GM12878 (cell line): ENCODE measurements at regions not wholly inside any gene's neighbourhood (a gene's known extent, or its start where the extent isn't known, plus 50 kb on each side); places are given as distances from the start of the nearest gene placed in this dataset.

Experiments
- ATAC-seq: fragments of 200-7000 bp; cut with Tn5 transposase; 3 replicates; pipeline ENCODE4 v1.9.1; 2020; ENCODE audit warnings: mild to moderate bottlenecking, moderate library complexity
- BruUV-seq: library from RNA; stranded (reverse); fragments of 400-500 nt; replicated peaks from 2 replicates; lab custom pipeline; 2021; lab: Mats Ljungman, UMichigan
- CTCF ChIA-PET: fragments of 300-600 bp; sonication (Branson Sonifier 250); formaldehyde crosslinking; extraction: SDS; loops from one replicate; lab custom pipeline; 2021; ENCODE audit warnings: inconsistent platforms; lab: Yijun Ruan, JAX
- POLR2A ChIA-PET: fragments of 350-600 bp; formaldehyde crosslinking; extraction: SDS; loops from one replicate; lab custom pipeline; 2021; ENCODE audit warnings: inconsistent platforms; lab: Charles Lee
- RAD21 ChIA-PET: fragments of 300-600 bp; sonication (Branson Sonifier 250); formaldehyde crosslinking; loops from one replicate; lab custom pipeline; 2023; ENCODE audit warnings: antibody characterized with exemption; ENCODE audit not compliant: unreplicated experiment; lab: Charles Lee
- SMC1A ChIA-PET: fragments of 300-600 bp; sonication (Branson Sonifier 250); formaldehyde crosslinking; loops from one replicate; lab custom pipeline; 2023; ENCODE audit not compliant: unreplicated experiment, uncharacterized antibody; lab: Charles Lee
- DNase-seq: peaks from one replicate; pipeline ENCODE4 v3.0.0-alpha.2; 2011; ENCODE audit warnings: low read depth, low spot score
- FAIRE-seq: peaks from 3 replicates; lab custom pipeline; 2011; peaks lifted over from hg19 to GRCh38; lab: Jason Lieb, UNC
- H2AFZ ChIP-seq: 2 replicates; pipeline ENCODE4 v1.6.0; 2011; ENCODE audit warnings: low read depth, low read length, control low read depth; ENCODE audit not compliant: control insufficient read depth
- H3K27ac ChIP-seq: 2 replicates; pipeline ENCODE4 v1.5.1; 2011; ENCODE audit warnings: control low read depth; ENCODE audit not compliant: control insufficient read depth, insufficient read depth
- H3K27me3 ChIP-seq, 2 experiments: replicated peaks in 1 of 2; 2 replicates each; pipeline versions ENCODE4 v1.6.0 to v1.6.1; 2011; ENCODE audit warnings: low read length in 1 of 2; ENCODE audit not compliant: control insufficient read depth in 2 of 2, insufficient read depth in 2 of 2
- H3K36me3 ChIP-seq, 2 experiments: 2 replicates each; pipeline ENCODE4 v1.5.1; 2011; ENCODE audit warnings: low read length in 1 of 2; ENCODE audit not compliant: control insufficient read depth in 2 of 2, insufficient read depth in 2 of 2
- H3K4me1 ChIP-seq: 2 replicates; pipeline ENCODE4 v1.6.1; 2011; ENCODE audit warnings: mild to moderate bottlenecking, low read length, moderate library complexity, mixed read lengths; ENCODE audit not compliant: control insufficient read depth, insufficient read depth
- H3K4me2 ChIP-seq: 2 replicates; pipeline ENCODE4 v1.6.0; 2011; ENCODE audit warnings: control low read depth; ENCODE audit not compliant: control insufficient read depth, insufficient read depth
- H3K4me3 ChIP-seq: fragments of 200-600 bp; sonication (generic); 2 replicates; pipeline ENCODE4 v1.5.1; 2016
- H3K79me2 ChIP-seq: 2 replicates; pipeline ENCODE4 v1.6.0; 2011; ENCODE audit warnings: low read length; ENCODE audit not compliant: control insufficient read depth, insufficient read depth
- H3K9ac ChIP-seq: 2 replicates; pipeline ENCODE4 v1.8.0; 2011; ENCODE audit warnings: low read length, control low read depth, mixed read lengths; ENCODE audit not compliant: control insufficient read depth, insufficient read depth
- H3K9me3 ChIP-seq: replicated peaks from 3 replicates; pipeline ENCODE4 v1.5.1; 2011; ENCODE audit warnings: mild to moderate bottlenecking, low read length; ENCODE audit not compliant: control insufficient read depth, insufficient read depth
- H4K20me1 ChIP-seq: 2 replicates; pipeline ENCODE4 v1.6.0; 2011; ENCODE audit not compliant: control insufficient read depth, insufficient read depth
- JUND ChIP-seq: IDR thresholded peaks from 2 replicates; pipeline ENCODE4 v1.6.1; 2012; ENCODE audit warnings: low read depth, mild to moderate bottlenecking, low read length, improper control_type of control experiment, moderate library complexity
- WGBS: methylation state at CpG from one replicate; pipeline ENCODE4 v1.1.6; 2016; ENCODE audit warnings: low lambda C conversion rate; ENCODE audit not compliant: insufficient replicate concordance, insufficient coverage; ENCODE audit errors: missing lambda C conversion rate; 5-methylcytosine and 5-hydroxymethylcytosine counted together
- in situ Hi-C: fragments of 300-500 bp; cut with MboI; formaldehyde crosslinking; loops from 9 replicates; pipeline ENCODE4 v1.14.3; 2018; ENCODE audit warnings: mixed read lengths
- intact Hi-C: fragments of 100-400 bp; cut with micrococcal nuclease; formaldehyde crosslinking; loops from one replicate; pipeline ENCODE4 v1.14.2; 2022; ENCODE audit not compliant: unreplicated experiment
- TF ChIP-seq, protein P1 (sequence below): fragments of 450-650 bp; formaldehyde crosslinking; IDR thresholded peaks from 2 replicates; pipeline ENCODE4 v1.5.0; 2022; ENCODE audit warnings: mild to moderate bottlenecking, missing genetic modification characterization
- TF ChIP-seq, protein P2 (sequence below): fragments of 450-650 bp; IDR thresholded peaks from 2 replicates; pipeline ENCODE4 v1.6.1; 2018; ENCODE audit warnings: mild to moderate bottlenecking, low read depth, moderate library complexity; ENCODE audit not compliant: partially characterized antibody

DNA sequence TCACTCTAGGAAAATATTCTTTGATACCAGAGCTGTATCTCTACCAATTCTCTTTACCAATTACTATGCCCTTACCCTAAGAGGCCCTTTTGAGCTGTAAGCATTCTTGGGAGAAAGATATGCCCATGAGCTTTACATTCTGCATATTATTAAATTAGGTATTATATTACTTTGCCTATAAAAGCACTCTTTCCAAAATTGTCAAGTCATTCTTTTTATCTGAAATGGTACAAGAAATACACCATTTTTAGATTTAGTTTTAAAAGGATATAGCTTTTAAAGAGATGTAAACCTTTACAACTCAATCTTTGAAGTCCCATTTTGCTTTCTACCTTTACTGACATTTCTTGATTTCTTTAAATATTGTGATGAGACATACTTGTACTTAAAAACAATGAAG lies 343.5 kb downstream of the C12orf50 start (continued):
- TF ChIP-seq, protein P1, sequence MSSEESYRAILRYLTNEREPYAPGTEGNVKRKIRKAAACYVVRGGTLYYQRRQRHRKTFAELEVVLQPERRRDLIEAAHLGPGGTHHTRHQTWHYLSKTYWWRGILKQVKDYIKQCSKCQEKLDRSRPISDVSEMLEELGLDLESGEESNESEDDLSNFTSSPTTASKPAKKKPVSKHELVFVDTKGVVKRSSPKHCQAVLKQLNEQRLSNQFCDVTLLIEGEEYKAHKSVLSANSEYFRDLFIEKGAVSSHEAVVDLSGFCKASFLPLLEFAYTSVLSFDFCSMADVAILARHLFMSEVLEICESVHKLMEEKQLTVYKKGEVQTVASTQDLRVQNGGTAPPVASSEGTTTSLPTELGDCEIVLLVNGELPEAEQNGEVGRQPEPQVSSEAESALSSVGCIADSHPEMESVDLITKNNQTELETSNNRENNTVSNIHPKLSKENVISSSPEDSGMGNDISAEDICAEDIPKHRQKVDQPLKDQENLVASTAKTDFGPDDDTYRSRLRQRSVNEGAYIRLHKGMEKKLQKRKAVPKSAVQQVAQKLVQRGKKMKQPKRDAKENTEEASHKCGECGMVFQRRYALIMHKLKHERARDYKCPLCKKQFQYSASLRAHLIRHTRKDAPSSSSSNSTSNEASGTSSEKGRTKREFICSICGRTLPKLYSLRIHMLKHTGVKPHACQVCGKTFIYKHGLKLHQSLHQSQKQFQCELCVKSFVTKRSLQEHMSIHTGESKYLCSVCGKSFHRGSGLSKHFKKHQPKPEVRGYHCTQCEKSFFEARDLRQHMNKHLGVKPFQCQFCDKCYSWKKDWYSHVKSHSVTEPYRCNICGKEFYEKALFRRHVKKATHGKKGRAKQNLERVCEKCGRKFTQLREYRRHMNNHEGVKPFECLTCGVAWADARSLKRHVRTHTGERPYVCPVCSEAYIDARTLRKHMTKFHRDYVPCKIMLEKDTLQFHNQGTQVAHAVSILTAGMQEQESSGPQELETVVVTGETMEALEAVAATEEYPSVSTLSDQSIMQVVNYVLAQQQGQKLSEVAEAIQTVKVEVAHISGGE (CRISPR knock-in tag): no peak

DNA sequence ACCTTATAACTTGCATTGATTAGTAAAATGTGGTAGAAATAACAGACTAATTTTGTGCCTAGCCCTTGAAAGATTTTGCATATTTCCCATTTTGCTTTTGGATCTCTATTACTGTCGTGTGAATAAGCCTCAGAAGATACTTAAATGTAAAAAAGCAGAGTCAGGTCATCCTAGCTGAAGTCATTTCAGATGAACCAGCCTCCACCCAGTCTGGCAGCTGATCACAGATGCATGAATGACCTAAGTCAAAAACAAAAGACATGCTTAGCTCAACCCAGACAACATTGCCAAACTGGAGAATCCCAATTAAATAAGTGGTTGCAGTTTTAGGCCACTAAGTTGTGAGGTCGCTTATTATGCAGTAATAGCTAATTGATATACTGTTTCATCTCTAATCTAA lies 349.9 kb downstream of the C12orf50 start:
- TF ChIP-seq JUND: no peak
- TF ChIP-seq, protein P2, sequence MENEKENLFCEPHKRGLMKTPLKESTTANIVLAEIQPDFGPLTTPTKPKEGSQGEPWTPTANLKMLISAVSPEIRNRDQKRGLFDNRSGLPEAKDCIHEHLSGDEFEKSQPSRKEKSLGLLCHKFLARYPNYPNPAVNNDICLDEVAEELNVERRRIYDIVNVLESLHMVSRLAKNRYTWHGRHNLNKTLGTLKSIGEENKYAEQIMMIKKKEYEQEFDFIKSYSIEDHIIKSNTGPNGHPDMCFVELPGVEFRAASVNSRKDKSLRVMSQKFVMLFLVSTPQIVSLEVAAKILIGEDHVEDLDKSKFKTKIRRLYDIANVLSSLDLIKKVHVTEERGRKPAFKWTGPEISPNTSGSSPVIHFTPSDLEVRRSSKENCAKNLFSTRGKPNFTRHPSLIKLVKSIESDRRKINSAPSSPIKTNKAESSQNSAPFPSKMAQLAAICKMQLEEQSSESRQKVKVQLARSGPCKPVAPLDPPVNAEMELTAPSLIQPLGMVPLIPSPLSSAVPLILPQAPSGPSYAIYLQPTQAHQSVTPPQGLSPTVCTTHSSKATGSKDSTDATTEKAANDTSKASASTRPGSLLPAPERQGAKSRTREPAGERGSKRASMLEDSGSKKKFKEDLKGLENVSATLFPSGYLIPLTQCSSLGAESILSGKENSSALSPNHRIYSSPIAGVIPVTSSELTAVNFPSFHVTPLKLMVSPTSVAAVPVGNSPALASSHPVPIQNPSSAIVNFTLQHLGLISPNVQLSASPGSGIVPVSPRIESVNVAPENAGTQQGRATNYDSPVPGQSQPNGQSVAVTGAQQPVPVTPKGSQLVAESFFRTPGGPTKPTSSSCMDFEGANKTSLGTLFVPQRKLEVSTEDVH: no peak
- TF ChIP-seq, all 136 proteins: peak for 0
- Histone ChIP-seq H2AFZ (no peak overlapping the region), H4K20me1 (no peaks in the 10 kb centered on the region), H3K9ac (no peak overlapping the region), H3K36me3 (no peaks in the 10 kb centered on the region), H3K4me3 (no peak overlapping the region), H3K27me3 (no peaks in the 10 kb centered on the region), H3K4me1 (no peaks in the 10 kb centered on the region), H3K4me2 (no peak overlapping the region), H3K27ac (no peak overlapping the region), H3K79me2 (no peaks in the 10 kb centered on the region), H3K9me3 (no peaks in the 10 kb centered on the region)
- POLR2A ChIA-PET: no interaction called here
- RAD21 ChIA-PET: no interaction called here
- 0% methylated on average over 2 of the region's 2 CpGs for WGBS
- SMC1A ChIA-PET: no interaction called here
- CTCF ChIA-PET: no interaction called here
- DNase-seq (no peak), ATAC-seq (no peak), FAIRE-seq (no peak)
- BruUV-seq: no TSS peak
- in situ Hi-C loops: no loop called here
- intact Hi-C loops: no loop called here
